H1 (cell line): ENCODE measurements at regions not wholly inside any gene's neighbourhood (a gene's known extent, or its start where the extent isn't known, plus 50 kb on each side); places are given as distances from the start of the nearest gene placed in this dataset.
A peak's percentile ranks its signal among the peaks of the same experiment; 100 is the strongest.

ENCODE experiments used
- CTCF ChIA-PET: fragments of 300-600 bp; sonication (Branson Sonifier 250); formaldehyde crosslinking; loops from one replicate; lab custom pipeline; 2021; ENCODE audit not compliant: partially characterized antibody; lab: Charles Lee
- POLR2A ChIA-PET: fragments of 300-600 bp; sonication (Branson Sonifier 250); formaldehyde crosslinking; loops from one replicate; lab custom pipeline; 2021; ENCODE audit warnings: inconsistent platforms; ENCODE audit not compliant: partially characterized antibody; lab: Charles Lee
- DNase-seq, 2 experiments: peaks; one replicate each; pipeline versions ENCODE4 v3.0.0 to v3.0.0-alpha.2; 2010 to 2022; ENCODE audit warnings: low spot score in 2 of 2, low read depth in 1 of 2, mixed read lengths in 1 of 2
- FAIRE-seq: peaks from 2 replicates; lab custom pipeline; 2011; peaks lifted over from hg19 to GRCh38; lab: Jason Lieb, UNC
- H2AFZ ChIP-seq: 2 replicates; pipeline ENCODE4 v1.8.1; 2012; ENCODE audit warnings: low read length, inconsistent platforms
- H2AK5ac ChIP-seq: 2 replicates; pipeline ENCODE4 v1.6.1; 2013; ENCODE audit warnings: low read depth, low read length
- H2BK120ac ChIP-seq: replicated peaks from 2 replicates; pipeline ENCODE3; 2013; ENCODE audit warnings: low read depth, low read length, inconsistent platforms
- H2BK12ac ChIP-seq: 2 replicates; pipeline ENCODE4 v1.6.1; 2013; ENCODE audit warnings: low read depth, low read length
- H2BK15ac ChIP-seq: 2 replicates; pipeline ENCODE4 v1.6.1; 2013; ENCODE audit warnings: low read length
- H2BK20ac ChIP-seq: 2 replicates; pipeline ENCODE4 v1.6.1; 2013; ENCODE audit warnings: low read length
- H2BK5ac ChIP-seq: 2 replicates; pipeline ENCODE4 v1.6.1; 2013; ENCODE audit warnings: low read depth, low read length
- H3K14ac ChIP-seq: 2 replicates; pipeline ENCODE4 v1.6.1; 2013; ENCODE audit warnings: inconsistent platforms; ENCODE audit not compliant: insufficient read length
- H3K18ac ChIP-seq: 2 replicates; pipeline ENCODE4 v1.6.1; 2013; ENCODE audit warnings: low read length; ENCODE audit errors: extremely low read depth
- H3K23ac ChIP-seq: 2 replicates; pipeline ENCODE4 v1.6.1; 2013; ENCODE audit warnings: inconsistent platforms; ENCODE audit not compliant: insufficient read length
- H3K23me2 ChIP-seq: 2 replicates; pipeline ENCODE4 v1.6.1; 2013; ENCODE audit warnings: low read depth, low read length
- H3K27ac ChIP-seq: 2 replicates; pipeline ENCODE4 v1.6.1; 2011; ENCODE audit warnings: low read depth, low read length, inconsistent platforms
- H3K27me3 ChIP-seq, 4 experiments: replicated peaks in 1 of 4; 1 replicate in 1 of 4; 2 replicates in 3 of 4; pipeline versions ENCODE4 v1.6.1 to v1.8.1; 2011 to 2013; ENCODE audit warnings: low read length in 3 of 4, mild to moderate bottlenecking in 3 of 4, inconsistent platforms in 2 of 4, mixed read lengths in 2 of 4, moderate library complexity in 1 of 4; ENCODE audit not compliant: control insufficient read depth in 3 of 4, insufficient read depth in 3 of 4; ENCODE audit errors: extremely low read depth in 1 of 4
- H3K36me3 ChIP-seq, 4 experiments: 2 replicates each; pipeline versions ENCODE4 v1.6.1 to v1.8.1; 2011 to 2013; ENCODE audit warnings: mild to moderate bottlenecking in 4 of 4, low read length in 3 of 4, moderate library complexity in 2 of 4, control low read depth in 1 of 4, inconsistent platforms in 1 of 4; ENCODE audit not compliant: insufficient read depth in 4 of 4, control insufficient read depth in 2 of 4
- H3K4ac ChIP-seq: replicated peaks from 2 replicates; pipeline ENCODE3; 2013; ENCODE audit warnings: low read length, low read depth, mixed read lengths, inconsistent platforms; ENCODE audit not compliant: insufficient read length
- H3K4me1 ChIP-seq, 4 experiments: replicated peaks in 1 of 4; 1 replicate in 1 of 4; 2 replicates in 3 of 4; pipeline versions ENCODE4 v1.6.1 to v1.8.1; 2011 to 2013; ENCODE audit warnings: low read length in 3 of 4, inconsistent platforms in 2 of 4, mixed read lengths in 1 of 4; ENCODE audit not compliant: insufficient read depth in 4 of 4, control insufficient read depth in 3 of 4
- H3K4me2 ChIP-seq, 2 experiments: 2 replicates each; pipeline versions ENCODE4 v1.6.1 to v1.8.1; 2011 to 2013; ENCODE audit warnings: low read depth in 2 of 2, low read length in 2 of 2, control low read depth in 1 of 2, inconsistent platforms in 1 of 2, mild to moderate bottlenecking in 1 of 2; ENCODE audit not compliant: insufficient read depth in 1 of 2
- H3K4me3 ChIP-seq, 4 experiments: fragments of 200-600, 300-600 bp in 1 of 4; sonication (generic), shearing (Covaris generic), sonication (Bioruptor Twin) in 1 of 4; 2 replicates each; pipeline versions ENCODE4 v1.5.1 to v1.8.1; 2011 to 2016; ENCODE audit warnings: low read length in 4 of 4, low read depth in 3 of 4, control low read depth in 2 of 4, inconsistent platforms in 2 of 4, mild to moderate bottlenecking in 2 of 4, mixed read lengths in 1 of 4, moderate library complexity in 1 of 4; ENCODE audit not compliant: insufficient read depth in 2 of 4; ENCODE audit errors: extremely low read depth in 1 of 4
- H3K56ac ChIP-seq: replicated peaks from 2 replicates; pipeline ENCODE3; 2013; ENCODE audit warnings: low read depth, mild to moderate bottlenecking, mixed read lengths, low read length, inconsistent platforms; ENCODE audit not compliant: insufficient read length
- H3K79me1 ChIP-seq: 2 replicates; pipeline ENCODE4 v1.6.1; 2013; ENCODE audit warnings: low read depth, low read length, control low read depth
- H3K79me2 ChIP-seq, 2 experiments: 2 replicates each; pipeline versions ENCODE4 v1.6.1 to v1.8.1; 2012 to 2013; ENCODE audit warnings: low read length in 2 of 2, mild to moderate bottlenecking in 2 of 2, inconsistent platforms in 1 of 2; ENCODE audit not compliant: insufficient read depth in 2 of 2, control insufficient read depth in 1 of 2
- H3K9ac ChIP-seq, 4 experiments: replicated peaks in 1 of 4; 1 replicate in 1 of 4; 2 replicates in 3 of 4; pipeline versions ENCODE4 v1.6.1 to v1.8.1; 2011 to 2013; ENCODE audit warnings: low read depth in 3 of 4, low read length in 3 of 4, control low read depth in 2 of 4, mild to moderate bottlenecking in 2 of 4, moderate library complexity in 2 of 4, inconsistent platforms in 1 of 4; ENCODE audit errors: extremely low read depth in 1 of 4
- H3K9me3 ChIP-seq, 2 experiments: 2 replicates each; pipeline versions ENCODE4 v1.6.1 to v1.8.1; 2012 to 2013; ENCODE audit warnings: mild to moderate bottlenecking in 2 of 2, moderate library complexity in 2 of 2, control low read depth in 1 of 2, inconsistent platforms in 1 of 2, low read depth in 1 of 2, low read length in 1 of 2, mixed read lengths in 1 of 2; ENCODE audit not compliant: insufficient read depth in 2 of 2
- H4K20me1 ChIP-seq, 2 experiments: replicated peaks in 1 of 2; 2 replicates each; pipeline versions ENCODE3 to v1.8.1; 2011 to 2013; ENCODE audit warnings: inconsistent platforms in 2 of 2, low read length in 2 of 2, mild to moderate bottlenecking in 1 of 2; ENCODE audit not compliant: insufficient read depth in 2 of 2, control insufficient read depth in 1 of 2
- H4K5ac ChIP-seq: 2 replicates; pipeline ENCODE4 v1.6.1; 2013; ENCODE audit warnings: low read length, low read depth, mixed read lengths, inconsistent platforms; ENCODE audit not compliant: insufficient read length
- H4K8ac ChIP-seq: 2 replicates; pipeline ENCODE4 v1.8.0; 2013; ENCODE audit warnings: mild to moderate bottlenecking, moderate library complexity, low read length, inconsistent platforms; ENCODE audit not compliant: insufficient read depth; ENCODE audit errors: extremely low read depth
- H4K91ac ChIP-seq: replicated peaks from 2 replicates; pipeline ENCODE3; 2013; ENCODE audit warnings: low read length, mixed read lengths, inconsistent platforms; ENCODE audit not compliant: insufficient read length
- ASH2L ChIP-seq: fragments of 200-600, 300-600 bp; sonication (generic); IDR thresholded peaks from one replicate; pipeline ENCODE4 v1.7.1; 2017; ENCODE audit warnings: low read length
- ATF3 ChIP-seq: IDR thresholded peaks from 2 replicates; pipeline ENCODE4 v1.6.1; 2011; ENCODE audit warnings: low read depth, mild to moderate bottlenecking, low read length; ENCODE audit not compliant: insufficient read depth
- BRCA1 ChIP-seq: IDR thresholded peaks from 2 replicates; pipeline ENCODE4 v1.6.1; 2012; ENCODE audit warnings: low read depth, low read length, improper control_type of control experiment
- CHD2 ChIP-seq: IDR thresholded peaks from 2 replicates; pipeline ENCODE4 v1.6.1; 2012; ENCODE audit warnings: low read length, improper control_type of control experiment
- EZH2 ChIP-seq: fragments of 200-600 bp; sonication (generic); IDR thresholded peaks from 2 replicates; pipeline ENCODE4 v1.7.1; 2012; ENCODE audit warnings: low read depth, mild to moderate bottlenecking, moderate library complexity, low read length, inconsistent platforms; ENCODE audit not compliant: severe bottlenecking
- FOSL1 ChIP-seq: IDR thresholded peaks from 2 replicates; pipeline ENCODE4 v1.6.1; 2011; ENCODE audit warnings: mild to moderate bottlenecking, low read depth, low read length, moderate library complexity; ENCODE audit not compliant: insufficient read depth
- JUND ChIP-seq: IDR thresholded peaks from 2 replicates; pipeline ENCODE4 v1.6.1; 2011; ENCODE audit warnings: mild to moderate bottlenecking, improper control_type of control experiment, low read length
- KDM1A ChIP-seq: fragments of 200-600, 300-600 bp; sonication (generic); IDR thresholded peaks from 2 replicates; pipeline ENCODE4 v1.7.1; 2016; ENCODE audit warnings: mild to moderate bottlenecking, low read length, borderline replicate concordance
- POLR2A ChIP-seq, 2 experiments: IDR thresholded peaks; 1 replicate in 1 of 2; 2 replicates in 1 of 2; pipeline ENCODE4 v1.6.1; 2011; ENCODE audit warnings: low read depth in 2 of 2, low read length in 2 of 2, mild to moderate bottlenecking in 2 of 2; ENCODE audit errors: control extremely low read depth in 1 of 2
- RAD21 ChIP-seq, 2 experiments: IDR thresholded peaks in 1 of 2; conservative IDR thresholded peaks in 1 of 2; 2 replicates each; pipeline ENCODE4 v1.6.1; 2011; ENCODE audit warnings: low read depth in 2 of 2, low read length in 2 of 2, improper control_type of control experiment in 1 of 2, inconsistent platforms in 1 of 2, mild to moderate bottlenecking in 1 of 2, moderate library complexity in 1 of 2
- SIN3A ChIP-seq, 2 experiments: IDR thresholded peaks in 1 of 2; conservative IDR thresholded peaks in 1 of 2; 2 replicates each; pipeline ENCODE4 v1.6.1; 2011 to 2012; ENCODE audit warnings: low read length in 2 of 2, improper control_type of control experiment in 1 of 2, low read depth in 1 of 2, mild to moderate bottlenecking in 1 of 2
- YY1 ChIP-seq: IDR thresholded peaks from 2 replicates; pipeline ENCODE4 v1.6.1; 2011; ENCODE audit warnings: low read depth, mild to moderate bottlenecking, low read length
- WGBS, 2 experiments: shearing (Covaris generic) in 1 of 2; methylation state at CpG; one replicate each; pipeline versions ENCODE4 v1.1.6 to v1.1.7; 2013 to 2015; ENCODE audit warnings: low lambda C conversion rate in 2 of 2, mixed read lengths in 2 of 2, inconsistent platforms in 1 of 2, low coverage in 1 of 2, missing lambda C conversion rate in 1 of 2; ENCODE audit not compliant: insufficient replicate concordance in 2 of 2, insufficient coverage in 1 of 2, insufficient read length in 1 of 2; ENCODE audit errors: extremely low coverage in 1 of 2, missing lambda C conversion rate in 1 of 2; 5-methylcytosine and 5-hydroxymethylcytosine counted together

- Histone ChIP-seq H4K5ac (no peak overlapping the region), H3K27me3 (peaks cover 0 to 3% (median 0%) of the 10 kb centered on the region in 4 experiments; a peak in 1 of 7 replicates), H2AK5ac (no peak overlapping the region), H3K79me1 (no peaks in the 10 kb centered on the region), H3K4me1 (peaks cover 0 to 4% (median 0%) of the 10 kb centered on the region in 4 experiments; a peak in 1 of 7 replicates), H3K36me3 (no peaks in the 10 kb centered on the region), H3K4ac (no peak overlapping the region), H2BK20ac (no peak overlapping the region), H3K23me2 (no peaks in the 10 kb centered on the region), H3K4me3 (no peak overlapping the region), H2BK15ac (no peak overlapping the region), H3K23ac (peak overlapping the region; percentile 20), H2BK12ac (0 out of 2 replicates have a peak overlapping the region, but pooled peaks have one; percentile 19), H3K79me2 (no peaks in the 10 kb centered on the region), H2BK5ac (no peak overlapping the region), H3K14ac (no peak overlapping the region), H4K91ac (peak overlapping the region; percentile 13), H3K4me2 (no peak overlapping the region), H2AFZ (no peak overlapping the region), H3K18ac (no peak overlapping the region), H3K9ac (no peak overlapping the region), H2BK120ac (no peak overlapping the region), H3K56ac (no peak overlapping the region), H3K9me3 (no peaks in the 10 kb centered on the region), H3K27ac (no peak overlapping the region), H4K8ac (no peak overlapping the region), H4K20me1 (no peaks in the 10 kb centered on the region)
- FAIRE-seq (no peak), DNase-seq (no peak)
- 77% methylated on average over 9 of the region's 9 CpGs; no CpG with 5 or more reads in 1 of the 2 experiments for WGBS, 2 experiments
- ChIA-PET POLR2A (no interaction called here), CTCF (interaction anchor here (0.6 to 1.4 kb wide), 2 partner anchors 147 to 290 kb away, joined by 3 to 4 read pairs; no protein-coding TSS in a partner anchor)
- TF ChIP-seq CHD2 (no peak), FOSL1 (no peak), JUND (no peak), RAD21 (IDR thresholded peaks at IDR 0.05 in 1 of 2, conservative IDR thresholded peaks at IDR 0.05 in 1 of 2; ENCODE audit: low read depth in 2 of 2, low read length in 2 of 2) (no peak), KDM1A (no peak), ASH2L (no peak), YY1 (no peak), SIN3A (conservative IDR thresholded peaks at IDR 0.05 in 1 of 2, IDR thresholded peaks at IDR 0.05 in 1 of 2; ENCODE audit: low read depth in 1 of 2, low read length in 2 of 2) (no peak), BRCA1 (no peak), POLR2A (IDR thresholded peaks at IDR 0.05; ENCODE audit: control extremely low read depth in 1 of 2, low read depth in 2 of 2, low read length in 2 of 2) (no peak), ATF3 (no peak), EZH2 (no peak)
These were observed 438.1 kb upstream of the CCL2 start for GRCh38 chr17:33816842-33817617.
